Lung (tissue), 11 donors: ENCODE measurements at regions not wholly inside any gene's neighbourhood (a gene's known extent, or its start where the extent isn't known, plus 50 kb on each side); places are given as distances from the start of the nearest gene placed in this dataset.

ENCODE experiments used
- ATAC-seq: fragments of 200-7000 bp; cut with Tn5 transposase; one replicate; pipeline ENCODE4 v1.9.1; 2020; ENCODE audit warnings: moderate number of reproducible peaks; ENCODE audit not compliant: insufficient read depth, low FRiP score
- DNase-seq, 3 donors: peaks; one replicate each; pipeline ENCODE4 v3.0.0-alpha.2; 2013 to 2017
- H3K27ac ChIP-seq, 2 donors: one replicate each; pipeline ENCODE4 v1.5.1; 2013; ENCODE audit warnings: mild to moderate bottlenecking in 2 of 2, moderate library complexity in 2 of 2, control low read depth in 1 of 2, inconsistent platforms in 1 of 2, low read depth in 1 of 2, low read length in 1 of 2
- H3K27me3 ChIP-seq, 3 donors: one replicate each; pipeline ENCODE4 v1.5.1; 2013; ENCODE audit warnings: low read length in 2 of 3; ENCODE audit not compliant: control insufficient read depth in 3 of 3, insufficient read depth in 3 of 3
- H3K36me3 ChIP-seq, 4 donors: one replicate each; pipeline ENCODE4 v1.5.1; 2013; ENCODE audit warnings: low read length in 4 of 4, mild to moderate bottlenecking in 1 of 4, moderate library complexity in 1 of 4; ENCODE audit not compliant: control insufficient read depth in 4 of 4, insufficient read depth in 4 of 4
- H3K4me1 ChIP-seq, 5 donors: one replicate each; pipeline ENCODE4 v1.5.1; 2013; ENCODE audit warnings: low read length in 5 of 5, mild to moderate bottlenecking in 2 of 5, moderate library complexity in 1 of 5; ENCODE audit not compliant: control insufficient read depth in 5 of 5, insufficient read depth in 5 of 5
- H3K4me3 ChIP-seq: one replicate; pipeline ENCODE4 v1.5.1; 2013; ENCODE audit warnings: mild to moderate bottlenecking, control low read depth, moderate library complexity
- H3K9ac ChIP-seq, 2 donors: one replicate each; pipeline ENCODE4 v1.5.1; 2013; ENCODE audit warnings: low read length in 2 of 2, control low read depth in 1 of 2; ENCODE audit not compliant: insufficient read depth in 1 of 2
- H3K9me3 ChIP-seq, 4 donors: one replicate each; pipeline ENCODE4 v1.5.1; 2013; ENCODE audit warnings: low read length in 3 of 4, mild to moderate bottlenecking in 1 of 4, moderate library complexity in 1 of 4; ENCODE audit not compliant: control insufficient read depth in 4 of 4, insufficient read depth in 3 of 4
- CTCF ChIP-seq: IDR thresholded peaks from 2 replicates; pipeline ENCODE4 v1.5.1; 2012; ENCODE audit warnings: mild to moderate bottlenecking; ENCODE audit errors: control extremely low read depth, extremely low read depth
- WGBS, 2 donors: extraction: QIAGEN DNeasy Blood & Tissue Kit; methylation state at CpG; one replicate each; pipeline ENCODE4 v1.1.7; 2013; 5-methylcytosine and 5-hydroxymethylcytosine counted together
- donor health status: control.
- donor health status: control.
- donor health status: Bipolar disorder and iron deficiency.
- donor health status: healthy.
- donor health status: DM: yes; HTN: yes; CAD: no.

DNA sequence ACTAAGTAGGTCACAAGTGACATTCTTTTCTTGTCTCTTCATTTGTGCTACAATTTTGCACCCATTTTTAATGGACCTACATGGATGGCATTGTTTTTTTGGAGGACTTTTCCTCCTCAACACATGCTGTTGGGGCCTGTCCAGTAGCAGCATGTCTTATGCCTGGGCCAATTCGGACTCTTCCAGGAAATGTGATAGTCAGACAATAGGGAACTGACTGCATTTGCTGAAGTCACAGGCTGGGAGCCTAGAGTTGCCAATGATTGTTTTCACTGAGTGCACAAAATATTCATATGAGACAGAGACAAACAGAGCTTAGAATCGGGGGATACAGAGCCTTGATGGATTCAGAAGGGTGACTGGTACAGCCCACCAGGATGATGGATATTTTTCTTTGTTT is 867.3 kb upstream of the GOT2 start:
- TF ChIP-seq CTCF, result no peak
- Histone ChIP-seq H3K9me3 (no peaks in the 10 kb centered on the region), H3K4me1 (no peaks in the 10 kb centered on the region), H3K4me3 (no peak overlapping the region), H3K27ac (no peak overlapping the region), H3K27me3 (no peaks in the 10 kb centered on the region), H3K36me3 (no peaks in the 10 kb centered on the region), H3K9ac (no peak overlapping the region)
- 68 to 74% methylated on average over 2 of the region's 2 CpGs for WGBS, 2 donors
- DNase-seq (no peak), ATAC-seq (no peak)

GRCh38 chr16:59597269-59597668 is 863.2 kb upstream of the GOT2 start:
- Histone ChIP-seq H3K9ac (no peak overlapping the region), H3K36me3 (no peaks in the 10 kb centered on the region), H3K27me3 (no peaks in the 10 kb centered on the region), H3K4me1 (no peaks in the 10 kb centered on the region), H3K4me3 (no peak overlapping the region), H3K9me3 (no peaks in the 10 kb centered on the region), H3K27ac (no peak overlapping the region)
- no peak for ATAC-seq
- TF ChIP-seq CTCF, result no peak
- no peak for DNase-seq
- WGBS, 2 donors, result 83 to 87% methylated on average over 7 of the region's 7 CpGs

DNA sequence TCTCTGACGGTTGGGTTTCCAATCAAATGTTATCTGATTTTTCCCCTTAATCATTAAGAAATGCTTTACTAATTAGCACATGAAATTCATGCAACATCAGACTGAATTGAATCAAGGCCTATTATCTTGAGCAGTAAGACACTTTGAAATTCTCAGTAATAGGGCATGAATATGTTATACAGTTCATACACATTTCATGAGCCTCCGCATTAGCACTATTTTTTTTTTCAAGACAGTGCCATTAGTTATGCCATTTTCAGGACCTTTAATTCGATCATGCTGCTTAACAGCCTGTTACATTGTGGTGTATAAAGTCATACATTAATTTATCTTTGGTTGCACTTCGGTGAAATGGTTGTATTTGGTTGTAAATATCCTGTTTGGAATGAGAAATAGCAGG is 862.6 kb upstream of the GOT2 start:
- TF ChIP-seq CTCF, result no peak
- H3K27ac ChIP-seq, result no peak overlapping the region
- no peak overlapping the region for H3K9ac ChIP-seq
- H3K4me3 ChIP-seq, result no peak overlapping the region
- no peaks in the 10 kb centered on the region for H3K9me3 ChIP-seq
- WGBS, 2 donors, result 86% methylated on average over 4 of the region's 4 CpGs
- H3K36me3 ChIP-seq, result no peaks in the 10 kb centered on the region
- DNase-seq (no peak), ATAC-seq (no peak)
- H3K4me1 ChIP-seq, result no peaks in the 10 kb centered on the region
- H3K27me3 ChIP-seq, result no peaks in the 10 kb centered on the region

DNA sequence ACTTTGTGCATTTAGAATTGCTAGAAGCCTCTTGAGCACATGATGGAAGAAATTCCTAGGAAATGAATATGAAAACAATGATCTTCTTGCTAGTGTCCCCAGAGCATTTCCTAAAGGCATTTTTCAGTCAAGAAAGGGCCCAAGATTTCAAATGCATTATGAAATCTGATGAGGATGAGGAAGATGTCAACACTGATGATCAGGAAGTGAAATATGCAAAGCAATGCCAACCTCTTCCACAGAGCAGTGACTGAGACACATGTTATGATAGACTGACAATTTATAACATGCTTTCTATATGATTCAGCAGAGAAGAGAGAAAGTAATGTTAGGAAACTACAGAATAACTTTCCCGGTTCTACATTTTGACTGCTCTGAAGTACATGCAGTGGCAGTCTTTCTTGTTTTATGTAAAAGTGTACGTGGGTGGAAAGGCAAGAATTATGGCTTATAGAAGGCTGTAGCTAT is 859.1 kb upstream of the GOT2 start:
- Histone ChIP-seq H3K9ac (no peak overlapping the region), H3K9me3 (no peaks in the 10 kb centered on the region), H3K36me3 (no peaks in the 10 kb centered on the region), H3K4me1 (no peaks in the 10 kb centered on the region), H3K27ac (no peak overlapping the region), H3K4me3 (no peak overlapping the region), H3K27me3 (no peaks in the 10 kb centered on the region)
- 61 to 75% methylated on average over 2 of the region's 2 CpGs for WGBS, 2 donors
- no peak for TF ChIP-seq CTCF
- DNase-seq (no peak), ATAC-seq (no peak)
